GM06990 (cell line): ENCODE measurements at regions not wholly inside any gene's neighbourhood (a gene's known extent, or its start where the extent isn't known, plus 50 kb on each side); places are given as distances from the start of the nearest gene placed in this dataset.

Source experiments
- DNase-seq: peaks from one replicate; pipeline ENCODE4 v3.0.0-alpha.2; 2011; ENCODE audit not compliant: insufficient read length; ENCODE audit errors: extremely low read depth
- H3K27me3 ChIP-seq: replicated peaks from 2 replicates; pipeline ENCODE4 v1.6.0; 2011; ENCODE audit warnings: low read length; ENCODE audit not compliant: control insufficient read depth, insufficient read depth
- H3K36me3 ChIP-seq: 2 replicates; pipeline ENCODE4 v1.5.1; 2011; ENCODE audit warnings: low read length; ENCODE audit not compliant: control insufficient read depth, insufficient read depth
- H3K4me3 ChIP-seq: replicated peaks from 2 replicates; pipeline ENCODE4 v1.5.1; 2011; ENCODE audit warnings: low read depth, mild to moderate bottlenecking, control low read depth, low read length
- CTCF ChIP-seq: IDR thresholded peaks from 2 replicates; pipeline ENCODE4 v1.5.1; 2011; ENCODE audit warnings: low read length, control low read depth, mild to moderate bottlenecking, inconsistent platforms; ENCODE audit not compliant: insufficient read depth, poor library complexity, severe bottlenecking

DNA sequence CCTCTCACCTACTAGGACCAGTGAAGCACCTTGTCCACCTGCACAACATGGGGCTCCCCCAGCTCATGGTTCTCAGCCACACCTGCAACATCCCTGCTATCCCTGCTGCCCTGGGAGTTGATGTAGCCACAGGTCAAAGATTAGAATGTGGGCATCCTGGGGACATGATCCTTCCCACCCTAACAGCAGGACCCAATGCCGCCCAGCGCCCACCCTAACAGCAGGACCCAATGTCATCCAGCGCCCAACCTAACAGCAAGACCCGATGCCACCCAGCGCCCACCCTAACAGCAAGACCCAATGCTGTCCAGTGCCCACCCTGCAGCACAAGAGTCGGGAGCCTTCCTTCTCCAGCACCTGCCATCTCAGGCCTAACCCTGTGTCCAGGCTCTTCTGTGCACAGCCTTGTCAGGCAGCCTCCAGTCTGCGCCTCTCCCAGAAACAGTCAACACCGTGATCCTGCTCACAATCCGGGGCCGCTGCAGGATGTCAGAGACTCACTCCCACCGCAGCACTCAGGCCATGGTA lies 237.3 kb upstream of the SALL3 start:
- no peak for DNase-seq
- H3K27me3 ChIP-seq, result no peaks in the 10 kb centered on the region
- no peak for TF ChIP-seq CTCF

DNA sequence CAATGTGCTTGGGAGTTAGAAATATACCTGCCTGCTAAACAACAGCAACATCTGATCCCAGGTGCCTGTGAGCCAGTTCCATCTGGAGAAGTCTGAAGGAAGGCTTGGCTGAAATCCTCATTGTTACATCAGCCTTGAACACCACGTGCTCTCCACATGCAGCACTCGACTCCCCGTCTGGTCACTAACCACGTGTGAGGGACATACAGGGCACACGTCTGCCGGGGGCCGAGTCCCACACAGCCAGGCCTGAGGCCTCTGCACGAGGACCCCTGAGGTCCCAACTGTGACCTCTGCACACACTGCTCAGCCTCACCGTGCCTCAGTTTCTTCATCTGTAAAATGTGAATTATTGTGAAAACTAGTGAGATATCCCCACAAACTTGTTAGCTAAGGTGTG lies 236.5 kb upstream of the SALL3 start:
- H3K36me3 ChIP-seq, result no peaks in the 10 kb centered on the region
- TF ChIP-seq CTCF, result no peak
- DNase-seq, result no peak
- no peaks in the 10 kb centered on the region for H3K27me3 ChIP-seq
- H3K4me3 ChIP-seq, result no peak overlapping the region

More for the DNA sequence above, 237.3 kb upstream of the SALL3 start:
- Histone ChIP-seq H3K4me3 (no peak overlapping the region), H3K36me3 (no peaks in the 10 kb centered on the region)

- no peak for TF ChIP-seq CTCF
- no peaks in the 10 kb centered on the region for H3K27me3 ChIP-seq
- DNase-seq, result no peak
- H3K4me3 ChIP-seq, result no peak overlapping the region
- H3K36me3 ChIP-seq, result no peaks in the 10 kb centered on the region
Measured at GRCh38 chr18:78751664-78752063, 228.0 kb upstream of the SALL3 start.

DNA sequence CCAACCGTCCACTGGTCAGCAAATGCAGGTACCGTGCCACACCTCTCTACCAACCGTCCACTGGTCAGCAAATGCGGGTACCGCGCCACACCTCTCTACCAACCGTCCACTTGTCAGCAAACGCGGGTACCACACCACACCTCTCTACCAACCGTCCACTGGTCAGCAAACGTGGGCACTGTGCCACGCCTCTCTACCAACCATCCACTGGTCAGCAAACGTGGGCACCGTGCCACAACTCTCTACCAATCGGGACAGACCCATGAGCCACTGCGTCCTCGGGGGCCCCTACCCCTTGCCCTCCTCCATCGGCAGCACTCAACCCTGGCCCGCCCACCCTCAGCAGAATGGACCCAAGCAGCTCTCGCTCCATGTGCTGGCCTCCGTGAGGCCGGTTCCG lies 226.4 kb upstream of the SALL3 start:
- H3K27me3 ChIP-seq, result no peaks in the 10 kb centered on the region
- no peak for DNase-seq
- H3K4me3 ChIP-seq, result no peak overlapping the region
- TF ChIP-seq CTCF, result no peak
- no peaks in the 10 kb centered on the region for H3K36me3 ChIP-seq

GRCh38 chr18:78754311-78755043 lies 225.1 kb upstream of the SALL3 start:
- TF ChIP-seq CTCF, result no peak
- Histone ChIP-seq H3K27me3 (no peaks in the 10 kb centered on the region), H3K36me3 (no peaks in the 10 kb centered on the region), H3K4me3 (no peak overlapping the region)
- no peak for DNase-seq

DNA sequence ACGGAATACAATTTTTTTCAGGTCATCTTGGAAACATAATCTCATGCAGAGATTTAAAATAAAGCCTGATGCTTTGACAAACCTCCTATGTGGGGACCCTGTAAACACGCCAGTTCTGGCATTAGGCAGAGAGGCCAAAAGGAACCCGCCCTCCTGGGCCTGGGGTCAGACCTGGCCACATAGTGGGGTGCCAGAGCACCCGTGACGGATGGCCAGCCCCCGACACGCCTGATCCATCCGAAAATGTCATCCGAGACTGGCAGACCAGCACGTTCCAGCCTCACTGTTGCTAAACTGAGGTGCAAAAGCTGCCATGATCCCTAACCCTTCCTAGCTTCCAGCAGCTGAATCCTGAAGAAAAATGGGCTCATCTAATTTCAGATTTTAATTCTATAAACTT lies 222.6 kb upstream of the SALL3 start:
- H3K36me3 ChIP-seq, result no peaks in the 10 kb centered on the region
- no peak for DNase-seq
- no peak for TF ChIP-seq CTCF
- no peaks in the 10 kb centered on the region for H3K27me3 ChIP-seq
- H3K4me3 ChIP-seq, result no peak overlapping the region
